ENCODE measurements at regions not wholly inside any gene's neighbourhood (a gene's known extent, or its start where the extent isn't known, plus 50 kb on each side); places are given as distances from the start of the nearest gene placed in this dataset.
"Not testable (repeated sequence)": the region's sequence is repeated elsewhere in the genome, so short reads cannot be mapped to it uniquely, and the experiment has no call there.

- BruUV-seq (replicated peaks); ATAC-seq; POLR2A ChIA-PET: not testable (repeated sequence)
Observed at GRCh38 chr1:241425091-241425490, 68.1 kb upstream of the RGS7 start.

GRCh38 chr1:241424480-241424971 lies 67.5 kb upstream of the RGS7 start:
- Histone ChIP-seq H3K27me3 (ENCODE audit: control insufficient read depth in 2 of 2, insufficient read depth in 2 of 2, low read length in 2 of 2) (peaks cover 7 to 17% of the 10 kb centered on the region in 2 experiments; a peak in 3 of 5 replicates), H3K4me3 (no peak overlapping the region), H4K20me1 (replicated peaks; ENCODE audit: control insufficient read depth, insufficient read depth, low read length) (no peaks in the 10 kb centered on the region), H3K27ac (ENCODE audit: extremely low read depth, low read depth, low read length) (no peak overlapping the region), H3K79me2 (ENCODE audit: control insufficient read depth, insufficient read depth, low read length) (no peaks in the 10 kb centered on the region), H3K9me1 (ENCODE audit: control insufficient read depth, insufficient read depth, low read length) (no peaks in the 10 kb centered on the region), H3K4me2 (ENCODE audit: insufficient read depth, low read length) (no peak overlapping the region), H3K4me1 (replicated peaks in 1 of 2; ENCODE audit: control insufficient read depth in 2 of 2, insufficient read depth in 2 of 2, low read length in 2 of 2) (peaks cover 0 to 12% of the 10 kb centered on the region in 2 experiments; a peak in 2 of 5 replicates), H3K9ac (ENCODE audit: insufficient read depth in 1 of 2, low read depth in 2 of 2, low read length in 2 of 2) (no peak overlapping the region), H3K9me3 (replicated peaks; ENCODE audit: control insufficient read depth, insufficient read depth, low read depth, low read length) (no peaks in the 10 kb centered on the region), H3K36me3 (ENCODE audit: control insufficient read depth, insufficient read depth, low read length) (no peaks in the 10 kb centered on the region), H2AFZ (ENCODE audit: low read depth, low read length) (no peak overlapping the region; the same call in 1 of the 2 replicates)
- in situ Hi-C loops (cut with MboI) (no loop called here), intact Hi-C loops (cut with micrococcal nuclease) (no loop called here)
- 2% methylated on average over 18 of the region's 21 CpGs for WGBS (ENCODE audit: insufficient coverage, low coverage, missing lambda C conversion rate)
- FAIRE-seq (no peak), ATAC-seq (peak; percentile 44), DNase-seq (ENCODE audit: extremely low read depth in 1 of 4, low spot score in 3 of 4) (no peak)
- POLR2A ChIA-PET: no interaction called here
- BruUV-seq (replicated peaks): no TSS peak
- CTCF ChIA-PET (ENCODE audit: low intra/inter-chr PET ratio): no interaction called here
- no peak for TF ChIP-seq WHSC1 (IDR thresholded peaks at IDR 0.05; ENCODE audit: low read length)
- no peak for TF ChIP-seq THRAP3 (IDR thresholded peaks at IDR 0.05; ENCODE audit: borderline replicate concordance)
- no peak for TF ChIP-seq STAG1 (CRISPR knock-in tag; IDR thresholded peaks at IDR 0.05; ENCODE audit: borderline replicate concordance)
- no peak for TF ChIP-seq MAFG (tag; conservative IDR thresholded peaks at IDR 0.05)
- no peak for TF ChIP-seq ZNF217 (CRISPR knock-in tag; IDR thresholded peaks at IDR 0.05)
- TF ChIP-seq HIVEP1 (CRISPR knock-in tag; IDR thresholded peaks at IDR 0.05): no peak
- TF ChIP-seq CHAMP1 (IDR thresholded peaks at IDR 0.05): no peak
- no peak for TF ChIP-seq ZFP1 (CRISPR knock-in tag; IDR thresholded peaks at IDR 0.05)
- no peak for TF ChIP-seq ZNF695 (CRISPR knock-in tag; IDR thresholded peaks at IDR 0.05)
- TF ChIP-seq TGIF2 (CRISPR knock-in tag; IDR thresholded peaks at IDR 0.05): no peak
- TF ChIP-seq MED1 (CRISPR knock-in tag; IDR thresholded peaks at IDR 0.05; ENCODE audit: borderline replicate concordance): no peak
- no peak for TF ChIP-seq NCOR1 (IDR thresholded peaks at IDR 0.05)
- TF ChIP-seq ZNF699 (CRISPR knock-in tag; IDR thresholded peaks at IDR 0.05; ENCODE audit: insufficient replicate concordance): no peak
- no peak for TF ChIP-seq HDAC2 (IDR thresholded peaks at IDR 0.05)
- TF ChIP-seq PHF8 (IDR thresholded peaks at IDR 0.05; ENCODE audit: borderline replicate concordance, low read length): no peak

More at GRCh38 chr1:241425091-241425490, 68.1 kb upstream of the RGS7 start:
- H3K9me1 ChIP-seq (ENCODE audit: control insufficient read depth, insufficient read depth, low read length); H2AFZ ChIP-seq (ENCODE audit: low read depth, low read length); H4K20me1 ChIP-seq (replicated peaks; ENCODE audit: control insufficient read depth, insufficient read depth, low read length); H3K9me3 ChIP-seq (replicated peaks; ENCODE audit: control insufficient read depth, insufficient read depth, low read depth, low read length); H3K4me2 ChIP-seq (ENCODE audit: insufficient read depth, low read length); CTCF ChIA-PET (ENCODE audit: low intra/inter-chr PET ratio); FAIRE-seq; intact Hi-C loops (cut with micrococcal nuclease); DNase-seq (ENCODE audit: extremely low read depth in 1 of 4, low spot score in 3 of 4); H3K36me3 ChIP-seq (ENCODE audit: control insufficient read depth, insufficient read depth, low read length); H3K27ac ChIP-seq (ENCODE audit: extremely low read depth, low read depth, low read length); H3K79me2 ChIP-seq (ENCODE audit: control insufficient read depth, insufficient read depth, low read length); H3K4me3 ChIP-seq; in situ Hi-C loops (cut with MboI); H3K9ac ChIP-seq (ENCODE audit: insufficient read depth in 1 of 2, low read depth in 2 of 2, low read length in 2 of 2): not testable (repeated sequence)
- Histone ChIP-seq H3K27me3 (ENCODE audit: control insufficient read depth in 2 of 2, insufficient read depth in 2 of 2, low read length in 2 of 2) (peaks cover 7 to 17% of the 10 kb centered on the region in 2 experiments; a peak in 3 of 5 replicates), H3K4me1 (replicated peaks in 1 of 2; ENCODE audit: control insufficient read depth in 2 of 2, insufficient read depth in 2 of 2, low read length in 2 of 2) (peaks cover 0 to 12% of the 10 kb centered on the region in 2 experiments; a peak in 2 of 5 replicates)
- 6% methylated on average over 3 of the region's 4 CpGs for WGBS (ENCODE audit: insufficient coverage, low coverage, missing lambda C conversion rate)
- peak; percentile 71 for TF ChIP-seq ZNF146 (CRISPR knock-in tag; IDR thresholded peaks at IDR 0.05; ENCODE audit: unreplicated experiment)

Measured in K562 (cell line).